Neural crest cell (in vitro differentiated cells): ENCODE measurements at regions not wholly inside any gene's neighbourhood (a gene's known extent, or its start where the extent isn't known, plus 50 kb on each side); places are given as distances from the start of the nearest gene placed in this dataset.

ENCODE experiments used
- DNase-seq: peaks from one replicate; pipeline ENCODE4 v3.0.0; 2021; ENCODE audit warnings: low read depth, mixed read lengths, low spot score
- H3K27ac Mint-ChIP-seq: one replicate; pipeline ENCODE4 v1.8.0; 2021; ENCODE audit warnings: mild to moderate bottlenecking, mixed read lengths; ENCODE audit not compliant: unreplicated experiment
- H3K27me3 Mint-ChIP-seq: 2 replicates; pipeline ENCODE4 v1.8.0; 2021; ENCODE audit warnings: low read depth, mild to moderate bottlenecking, mixed read lengths
- H3K36me3 Mint-ChIP-seq: 2 replicates; pipeline ENCODE4 v1.8.0; 2021; ENCODE audit warnings: low read depth, mild to moderate bottlenecking, mixed read lengths
- H3K4me1 Mint-ChIP-seq: 2 replicates; pipeline ENCODE4 v1.8.0; 2021; ENCODE audit warnings: mixed read lengths
- H3K4me3 Mint-ChIP-seq: one replicate; pipeline ENCODE4 v1.8.0; 2021; ENCODE audit warnings: mild to moderate bottlenecking, mixed read lengths
- H3K9me3 Mint-ChIP-seq: 2 replicates; pipeline ENCODE4 v1.8.0; 2021; ENCODE audit warnings: mixed read lengths
- TF ChIP-seq, protein P1 (sequence below): fragments of 200-600 bp; sonication (generic); conservative IDR thresholded peaks from 2 replicates; pipeline ENCODE4 v1.5.0; 2021; ENCODE audit warnings: antibody characterized with exemption, mild to moderate bottlenecking

GRCh38 chr5:173675287-173675996, 59.0 kb upstream of the BOD1 start:
- H3K4me3 Mint-ChIP-seq, result no peak overlapping the region
- no peak overlapping the region for H3K27ac Mint-ChIP-seq
- H3K9me3 Mint-ChIP-seq, result peaks cover 6% of the 10 kb centered on the region
- H3K4me1 Mint-ChIP-seq, result peaks cover 30% of the 10 kb centered on the region
- no peaks in the 10 kb centered on the region for H3K27me3 Mint-ChIP-seq
- no peak for DNase-seq
- H3K36me3 Mint-ChIP-seq, result no peaks in the 10 kb centered on the region
- TF ChIP-seq, protein P1, sequence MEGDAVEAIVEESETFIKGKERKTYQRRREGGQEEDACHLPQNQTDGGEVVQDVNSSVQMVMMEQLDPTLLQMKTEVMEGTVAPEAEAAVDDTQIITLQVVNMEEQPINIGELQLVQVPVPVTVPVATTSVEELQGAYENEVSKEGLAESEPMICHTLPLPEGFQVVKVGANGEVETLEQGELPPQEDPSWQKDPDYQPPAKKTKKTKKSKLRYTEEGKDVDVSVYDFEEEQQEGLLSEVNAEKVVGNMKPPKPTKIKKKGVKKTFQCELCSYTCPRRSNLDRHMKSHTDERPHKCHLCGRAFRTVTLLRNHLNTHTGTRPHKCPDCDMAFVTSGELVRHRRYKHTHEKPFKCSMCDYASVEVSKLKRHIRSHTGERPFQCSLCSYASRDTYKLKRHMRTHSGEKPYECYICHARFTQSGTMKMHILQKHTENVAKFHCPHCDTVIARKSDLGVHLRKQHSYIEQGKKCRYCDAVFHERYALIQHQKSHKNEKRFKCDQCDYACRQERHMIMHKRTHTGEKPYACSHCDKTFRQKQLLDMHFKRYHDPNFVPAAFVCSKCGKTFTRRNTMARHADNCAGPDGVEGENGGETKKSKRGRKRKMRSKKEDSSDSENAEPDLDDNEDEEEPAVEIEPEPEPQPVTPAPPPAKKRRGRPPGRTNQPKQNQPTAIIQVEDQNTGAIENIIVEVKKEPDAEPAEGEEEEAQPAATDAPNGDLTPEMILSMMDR, result no peak

DNA sequence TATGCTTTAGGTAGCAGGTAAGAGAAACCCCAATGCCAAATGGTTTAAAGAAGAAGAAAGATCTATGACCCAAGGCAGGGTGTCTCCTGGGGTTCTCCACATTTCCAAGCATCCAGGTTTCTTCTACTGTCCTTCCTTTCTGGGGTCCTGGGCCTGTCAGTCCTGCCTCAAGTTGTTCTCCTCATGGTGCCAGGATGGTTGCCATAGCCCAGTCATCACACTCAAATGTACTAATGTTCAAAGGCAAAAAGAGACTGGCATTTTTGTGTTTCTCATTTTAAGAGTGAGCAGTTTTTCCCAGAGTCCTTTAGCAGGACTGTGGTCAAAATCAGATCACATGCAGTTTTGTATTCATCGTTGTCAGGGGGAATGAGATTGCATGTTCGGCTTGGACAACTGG, 59.9 kb upstream of the BOD1 start:
- H3K9me3 Mint-ChIP-seq, result peaks cover 6% of the 10 kb centered on the region
- DNase-seq, result no peak
- no peaks in the 10 kb centered on the region for H3K36me3 Mint-ChIP-seq
- no peaks in the 10 kb centered on the region for H3K27me3 Mint-ChIP-seq
- H3K27ac Mint-ChIP-seq, result no peak overlapping the region
- H3K4me3 Mint-ChIP-seq, result no peak overlapping the region
- TF ChIP-seq, protein P1, result no peak
- H3K4me1 Mint-ChIP-seq, result peaks cover 24% of the 10 kb centered on the region

DNA sequence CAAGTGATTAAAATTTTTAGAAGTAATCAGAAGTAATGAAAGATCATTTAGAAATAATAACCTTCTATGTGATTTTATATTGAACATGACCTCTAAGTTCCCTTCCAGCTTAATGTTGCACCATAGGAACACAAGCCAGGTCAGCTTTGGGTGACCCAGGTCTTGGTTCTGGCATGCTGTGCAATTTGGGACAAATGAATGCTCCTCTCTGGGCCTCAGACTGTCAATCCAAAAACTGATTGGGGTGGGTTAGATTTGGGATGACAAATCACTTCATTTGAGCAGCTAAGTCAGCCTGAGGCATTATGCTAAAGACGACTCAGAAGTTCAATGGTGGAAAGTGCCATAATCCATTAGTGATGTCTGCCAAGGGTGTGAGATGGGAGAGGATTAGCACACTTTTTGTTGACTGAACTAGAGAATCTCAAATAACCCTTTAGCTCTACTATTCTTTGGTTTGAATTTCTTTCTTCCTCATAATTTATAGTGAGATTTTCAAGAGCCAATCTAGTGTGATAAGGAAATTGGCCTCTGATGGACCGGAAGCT, 60.7 kb upstream of the BOD1 start:
- peaks cover 9% of the 10 kb centered on the region for H3K9me3 Mint-ChIP-seq
- H3K27me3 Mint-ChIP-seq, result no peaks in the 10 kb centered on the region
- peaks cover 20% of the 10 kb centered on the region for H3K4me1 Mint-ChIP-seq
- TF ChIP-seq, protein P1, result no peak
- no peak overlapping the region for H3K4me3 Mint-ChIP-seq
- DNase-seq, result no peak
- H3K27ac Mint-ChIP-seq, result no peak overlapping the region
- no peaks in the 10 kb centered on the region for H3K36me3 Mint-ChIP-seq

- Mint-ChIP-seq H3K4me3 (no peak overlapping the region), H3K27me3 (no peaks in the 10 kb centered on the region), H3K9me3 (peaks cover 7% of the 10 kb centered on the region), H3K27ac (no peak overlapping the region), H3K4me1 (no peaks in the 10 kb centered on the region), H3K36me3 (no peaks in the 10 kb centered on the region)
- TF ChIP-seq, protein P1, result no peak
- no peak for DNase-seq
Measured at GRCh38 chr5:173679909-173680630, 63.6 kb upstream of the BOD1 start.

GRCh38 chr5:173680660-173681242, 64.3 kb upstream of the BOD1 start:
- peaks cover 3% of the 10 kb centered on the region for H3K36me3 Mint-ChIP-seq
- peaks cover 10% of the 10 kb centered on the region for H3K9me3 Mint-ChIP-seq
- H3K4me1 Mint-ChIP-seq, result no peaks in the 10 kb centered on the region
- no peak overlapping the region for H3K4me3 Mint-ChIP-seq
- no peaks in the 10 kb centered on the region for H3K27me3 Mint-ChIP-seq
- DNase-seq, result no peak
- no peak overlapping the region for H3K27ac Mint-ChIP-seq
- TF ChIP-seq, protein P1, result no peak
